GM18502 (cell line): ENCODE measurements at regions not wholly inside any gene's neighbourhood (a gene's known extent, or its start where the extent isn't known, plus 50 kb on each side); places are given as distances from the start of the nearest gene placed in this dataset.
"Not testable (repeated sequence)": the region's sequence is repeated elsewhere in the genome, so short reads cannot be mapped to it uniquely, and the experiment has no call there.

Experiments used
- ATAC-seq: cut with Tn5 transposase; IDR thresholded peaks from one replicate; pipeline ENCODE4 v1.9.1; 2021; ENCODE audit warnings: mild to moderate bottlenecking; ENCODE audit not compliant: unreplicated experiment, poor library complexity

- no peak for ATAC-seq
Measured at GRCh38 chr14:43765474-43765873, 741.6 kb downstream of the FSCB start.

- no peak for ATAC-seq
Measured at GRCh38 chr14:43764433-43764832, 742.6 kb downstream of the FSCB start.

GRCh38 chr14:43755707-43756106 lies 751.4 kb downstream of the FSCB start:
- no peak for ATAC-seq

- ATAC-seq = no peak
Measured at GRCh38 chr14:43754838-43755237, 752.2 kb downstream of the FSCB start.

GRCh38 chr14:43745746-43746145 lies 761.3 kb downstream of the FSCB start:
- no peak for ATAC-seq

GRCh38 chr14:43735932-43736331 lies 771.2 kb downstream of the FSCB start:
- ATAC-seq = no peak

GRCh38 chr14:43729143-43729542 lies 777.9 kb downstream of the FSCB start:
- ATAC-seq = no peak

- ATAC-seq = no peak
Measured at GRCh38 chr14:43706900-43707299, 800.2 kb downstream of the FSCB start.

GRCh38 chr14:43698561-43699284 lies 808.4 kb downstream of the FSCB start:
- not testable (repeated sequence) for ATAC-seq

GRCh38 chr14:43697003-43697402 lies 810.1 kb downstream of the FSCB start:
- no peak for ATAC-seq

- ATAC-seq = no peak
Measured at GRCh38 chr14:43692706-43693105, 814.4 kb downstream of the FSCB start.

GRCh38 chr14:43687921-43688320 lies 819.2 kb downstream of the FSCB start:
- no peak for ATAC-seq

- ATAC-seq = no peak
Measured at GRCh38 chr14:43677581-43677980, 829.5 kb downstream of the FSCB start.

GRCh38 chr14:43674273-43674672 lies 832.8 kb downstream of the FSCB start:
- ATAC-seq = no peak

GRCh38 chr14:43671716-43672485 lies 835.2 kb downstream of the FSCB start:
- no peak for ATAC-seq

- ATAC-seq = no peak
Measured at GRCh38 chr14:43669355-43669754, 837.7 kb downstream of the FSCB start.

- no peak for ATAC-seq
Measured at GRCh38 chr14:43665570-43666267, 841.4 kb downstream of the FSCB start.

- ATAC-seq = not testable (repeated sequence)
Measured at GRCh38 chr14:43655194-43655593, 851.9 kb downstream of the FSCB start.

GRCh38 chr14:43651896-43652295 lies 855.2 kb downstream of the FSCB start:
- ATAC-seq = no peak

- no peak for ATAC-seq
Measured at GRCh38 chr14:43651185-43651787, 855.8 kb downstream of the FSCB start.

GRCh38 chr14:43649508-43649907 lies 857.6 kb downstream of the FSCB start:
- no peak for ATAC-seq
